OCI-LY3 (cell line): ENCODE measurements at regions not wholly inside any gene's neighbourhood (a gene's known extent, or its start where the extent isn't known, plus 50 kb on each side); places are given as distances from the start of the nearest gene placed in this dataset.

ENCODE experiments used
- EZH2phosphoT487 ChIP-seq: fragments of 200-600 bp; shearing (Covaris generic); IDR thresholded peaks from 2 replicates; pipeline ENCODE4 v1.6.1; 2018; ENCODE audit warnings: antibody characterized with exemption, mixed run types, low read depth
- TF ChIP-seq, protein P1 (sequence below): fragments of 200-600, 300-600 bp; sonication (generic); IDR thresholded peaks from 2 replicates; pipeline ENCODE4 v1.5.1; 2014; ENCODE audit warnings: antibody characterized with exemption, low read length, low read depth

DNA sequence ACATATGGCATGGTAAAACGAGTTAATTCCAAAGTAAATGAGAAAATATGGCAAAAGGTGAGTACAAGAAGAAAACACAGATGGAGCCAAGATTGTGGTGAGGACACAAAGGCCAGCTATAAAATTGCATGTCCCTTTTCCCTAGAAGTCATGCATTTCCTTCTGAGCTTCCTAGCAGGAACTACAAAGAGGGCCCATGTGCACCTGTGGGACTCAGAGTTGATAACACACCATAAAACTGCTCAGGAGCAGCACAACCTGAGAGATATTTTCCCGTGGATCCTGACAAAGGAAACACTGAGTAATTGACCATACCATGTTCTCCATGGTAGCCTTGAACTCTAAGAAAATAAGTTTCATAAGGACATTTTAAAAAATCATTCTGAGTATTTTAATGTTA is 228.3 kb downstream of the DLEU7 start:
- TF ChIP-seq, protein P1, sequence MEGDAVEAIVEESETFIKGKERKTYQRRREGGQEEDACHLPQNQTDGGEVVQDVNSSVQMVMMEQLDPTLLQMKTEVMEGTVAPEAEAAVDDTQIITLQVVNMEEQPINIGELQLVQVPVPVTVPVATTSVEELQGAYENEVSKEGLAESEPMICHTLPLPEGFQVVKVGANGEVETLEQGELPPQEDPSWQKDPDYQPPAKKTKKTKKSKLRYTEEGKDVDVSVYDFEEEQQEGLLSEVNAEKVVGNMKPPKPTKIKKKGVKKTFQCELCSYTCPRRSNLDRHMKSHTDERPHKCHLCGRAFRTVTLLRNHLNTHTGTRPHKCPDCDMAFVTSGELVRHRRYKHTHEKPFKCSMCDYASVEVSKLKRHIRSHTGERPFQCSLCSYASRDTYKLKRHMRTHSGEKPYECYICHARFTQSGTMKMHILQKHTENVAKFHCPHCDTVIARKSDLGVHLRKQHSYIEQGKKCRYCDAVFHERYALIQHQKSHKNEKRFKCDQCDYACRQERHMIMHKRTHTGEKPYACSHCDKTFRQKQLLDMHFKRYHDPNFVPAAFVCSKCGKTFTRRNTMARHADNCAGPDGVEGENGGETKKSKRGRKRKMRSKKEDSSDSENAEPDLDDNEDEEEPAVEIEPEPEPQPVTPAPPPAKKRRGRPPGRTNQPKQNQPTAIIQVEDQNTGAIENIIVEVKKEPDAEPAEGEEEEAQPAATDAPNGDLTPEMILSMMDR, result no peak
- no peak for TF ChIP-seq EZH2phosphoT487
